OCI-LY1 (cell line): ENCODE measurements at regions not wholly inside any gene's neighbourhood (a gene's known extent, or its start where the extent isn't known, plus 50 kb on each side); places are given as distances from the start of the nearest gene placed in this dataset.

Source experiments
- CTCF ChIP-seq: fragments of 200-600 bp; sonication (generic), shearing (Covaris generic); IDR thresholded peaks from 2 replicates; pipeline ENCODE4 v1.5.1; 2017; ENCODE audit warnings: mild to moderate bottlenecking, antibody characterized with exemption, low read length, moderate library complexity, mixed read lengths
- EZH2 ChIP-seq: fragments of 200-600 bp; sonication (generic), shearing (Covaris generic); IDR thresholded peaks from 2 replicates; pipeline ENCODE4 v1.8.0; 2017; ENCODE audit warnings: borderline replicate concordance, mixed run types, mild to moderate bottlenecking, antibody characterized with exemption, low read length, moderate library complexity, mixed read lengths

GRCh38 chr20:60638430-60639098 lies 613.5 kb upstream of the CDH4 start:
- no peak for TF ChIP-seq CTCF
- TF ChIP-seq EZH2, result no peak
